Rectal smooth muscle tissue (tissue), 1 donor: ENCODE measurements at regions not wholly inside any gene's neighbourhood (a gene's known extent, or its start where the extent isn't known, plus 50 kb on each side); places are given as distances from the start of the nearest gene placed in this dataset.

Source experiments
- H3K27ac ChIP-seq: one replicate; pipeline ENCODE4 v1.7.0; 2013; ENCODE audit warnings: low read depth, low read length, inconsistent platforms
- H3K27me3 ChIP-seq: one replicate; pipeline ENCODE4 v1.7.0; 2013; ENCODE audit warnings: low read length; ENCODE audit not compliant: control insufficient read depth, insufficient read depth
- H3K36me3 ChIP-seq: one replicate; pipeline ENCODE4 v1.7.0; 2013; ENCODE audit warnings: low read length; ENCODE audit not compliant: control insufficient read depth, insufficient read depth
- H3K4me1 ChIP-seq: one replicate; pipeline ENCODE4 v1.7.0; 2013; ENCODE audit warnings: low read length; ENCODE audit not compliant: control insufficient read depth, insufficient read depth
- H3K4me3 ChIP-seq: one replicate; pipeline ENCODE4 v1.7.0; 2013; ENCODE audit warnings: low read length
- H3K9ac ChIP-seq: one replicate; pipeline ENCODE4 v1.7.0; 2013; ENCODE audit warnings: low read length

- no peak overlapping the region for H3K9ac ChIP-seq
- peaks cover 3% of the 10 kb centered on the region for H3K4me1 ChIP-seq
- H3K36me3 ChIP-seq = no peaks in the 10 kb centered on the region
- H3K27ac ChIP-seq = no peak overlapping the region
- H3K27me3 ChIP-seq = no peaks in the 10 kb centered on the region
- H3K4me3 ChIP-seq = no peak overlapping the region
Observed at GRCh38 chr4:137468836-137469235, 63.5 kb downstream of the PCDH18 start.

- no peak overlapping the region for H3K27ac ChIP-seq
- peaks cover 3% of the 10 kb centered on the region for H3K4me1 ChIP-seq
- no peaks in the 10 kb centered on the region for H3K36me3 ChIP-seq
- no peaks in the 10 kb centered on the region for H3K27me3 ChIP-seq
- H3K4me3 ChIP-seq = no peak overlapping the region
- H3K9ac ChIP-seq = no peak overlapping the region
Observed at GRCh38 chr4:137467537-137467936, 64.8 kb downstream of the PCDH18 start.

- Histone ChIP-seq H3K4me3 (no peak overlapping the region), H3K27me3 (no peaks in the 10 kb centered on the region), H3K4me1 (peaks cover 3% of the 10 kb centered on the region), H3K36me3 (no peaks in the 10 kb centered on the region), H3K27ac (no peak overlapping the region), H3K9ac (no peak overlapping the region)
Observed at GRCh38 chr4:137463377-137464003, 68.8 kb downstream of the PCDH18 start.

- H3K9ac ChIP-seq = no peak overlapping the region
- no peaks in the 10 kb centered on the region for H3K36me3 ChIP-seq
- H3K4me3 ChIP-seq = no peak overlapping the region
- H3K27me3 ChIP-seq = no peaks in the 10 kb centered on the region
- H3K27ac ChIP-seq = no peak overlapping the region
- no peaks in the 10 kb centered on the region for H3K4me1 ChIP-seq
Observed at GRCh38 chr4:137455647-137456321, 76.5 kb downstream of the PCDH18 start.

- no peaks in the 10 kb centered on the region for H3K27me3 ChIP-seq
- no peak overlapping the region for H3K9ac ChIP-seq
- no peaks in the 10 kb centered on the region for H3K4me1 ChIP-seq
- no peaks in the 10 kb centered on the region for H3K36me3 ChIP-seq
- H3K27ac ChIP-seq = no peak overlapping the region
- no peak overlapping the region for H3K4me3 ChIP-seq
Observed at GRCh38 chr4:137454767-137455166, 77.5 kb downstream of the PCDH18 start.

- H3K4me3 ChIP-seq = no peak overlapping the region
- H3K36me3 ChIP-seq = no peaks in the 10 kb centered on the region
Observed at GRCh38 chr4:137452799-137453198, 79.5 kb downstream of the PCDH18 start.

GRCh38 chr4:137451172-137451825 lies 81.0 kb downstream of the PCDH18 start:
- Histone ChIP-seq H3K9ac (no peak overlapping the region), H3K27ac (no peak overlapping the region), H3K27me3 (no peaks in the 10 kb centered on the region), H3K36me3 (no peaks in the 10 kb centered on the region), H3K4me1 (no peaks in the 10 kb centered on the region), H3K4me3 (no peak overlapping the region)

More at GRCh38 chr4:137452799-137453198, 79.5 kb downstream of the PCDH18 start:
- H3K27me3 ChIP-seq = no peaks in the 10 kb centered on the region
- no peak overlapping the region for H3K9ac ChIP-seq
- H3K27ac ChIP-seq = no peak overlapping the region
- no peaks in the 10 kb centered on the region for H3K4me1 ChIP-seq

GRCh38 chr4:137448402-137448801 lies 83.9 kb downstream of the PCDH18 start:
- H3K27me3 ChIP-seq = no peaks in the 10 kb centered on the region
- no peak overlapping the region for H3K9ac ChIP-seq
- H3K4me1 ChIP-seq = no peaks in the 10 kb centered on the region
- H3K36me3 ChIP-seq = no peaks in the 10 kb centered on the region
- H3K27ac ChIP-seq = no peak overlapping the region
- no peak overlapping the region for H3K4me3 ChIP-seq

GRCh38 chr4:137446071-137446470 lies 86.2 kb downstream of the PCDH18 start:
- Histone ChIP-seq H3K9ac (no peak overlapping the region), H3K27ac (no peak overlapping the region), H3K4me3 (no peak overlapping the region), H3K27me3 (no peaks in the 10 kb centered on the region), H3K4me1 (no peaks in the 10 kb centered on the region), H3K36me3 (no peaks in the 10 kb centered on the region)

GRCh38 chr4:137443031-137443800 lies 89.1 kb downstream of the PCDH18 start:
- Histone ChIP-seq H3K36me3 (no peaks in the 10 kb centered on the region), H3K27me3 (no peaks in the 10 kb centered on the region), H3K9ac (no peak overlapping the region), H3K4me1 (no peaks in the 10 kb centered on the region), H3K4me3 (no peak overlapping the region), H3K27ac (no peak overlapping the region)

GRCh38 chr4:137432446-137433311 lies 99.6 kb downstream of the PCDH18 start:
- Histone ChIP-seq H3K4me3 (no peak overlapping the region), H3K4me1 (no peaks in the 10 kb centered on the region), H3K27ac (peak overlapping the region; percentile 19)

More at GRCh38 chr4:137432446-137433311, 99.6 kb downstream of the PCDH18 start:
- H3K36me3 ChIP-seq = no peaks in the 10 kb centered on the region
- H3K27me3 ChIP-seq = no peaks in the 10 kb centered on the region
- H3K9ac ChIP-seq = no peak overlapping the region
